Omental fat pad (tissue), 3 donors: ENCODE measurements at regions not wholly inside any gene's neighbourhood (a gene's known extent, or its start where the extent isn't known, plus 50 kb on each side); places are given as distances from the start of the nearest gene placed in this dataset.

Experiments used
- ATAC-seq: fragments of 150-250 bp; one replicate; pipeline ENCODE4 v1.9.1; 2016; ENCODE audit warnings: mild to moderate bottlenecking, moderate library complexity; ENCODE audit not compliant: low FRiP score
- DNase-seq: peaks from one replicate; pipeline ENCODE4 v3.0.0-alpha.2; 2019; ENCODE audit warnings: low spot score
- TF ChIP-seq, protein P1 (sequence below), 3 donors: fragments of 450-650 bp; IDR thresholded peaks; one replicate each; pipeline ENCODE4 v1.5.1; 2016 to 2017; ENCODE audit warnings: antibody characterized with exemption in 3 of 3, mild to moderate bottlenecking in 3 of 3, moderate library complexity in 2 of 3

- ATAC-seq (no peak), DNase-seq (no peak)
- TF ChIP-seq, protein P1, sequence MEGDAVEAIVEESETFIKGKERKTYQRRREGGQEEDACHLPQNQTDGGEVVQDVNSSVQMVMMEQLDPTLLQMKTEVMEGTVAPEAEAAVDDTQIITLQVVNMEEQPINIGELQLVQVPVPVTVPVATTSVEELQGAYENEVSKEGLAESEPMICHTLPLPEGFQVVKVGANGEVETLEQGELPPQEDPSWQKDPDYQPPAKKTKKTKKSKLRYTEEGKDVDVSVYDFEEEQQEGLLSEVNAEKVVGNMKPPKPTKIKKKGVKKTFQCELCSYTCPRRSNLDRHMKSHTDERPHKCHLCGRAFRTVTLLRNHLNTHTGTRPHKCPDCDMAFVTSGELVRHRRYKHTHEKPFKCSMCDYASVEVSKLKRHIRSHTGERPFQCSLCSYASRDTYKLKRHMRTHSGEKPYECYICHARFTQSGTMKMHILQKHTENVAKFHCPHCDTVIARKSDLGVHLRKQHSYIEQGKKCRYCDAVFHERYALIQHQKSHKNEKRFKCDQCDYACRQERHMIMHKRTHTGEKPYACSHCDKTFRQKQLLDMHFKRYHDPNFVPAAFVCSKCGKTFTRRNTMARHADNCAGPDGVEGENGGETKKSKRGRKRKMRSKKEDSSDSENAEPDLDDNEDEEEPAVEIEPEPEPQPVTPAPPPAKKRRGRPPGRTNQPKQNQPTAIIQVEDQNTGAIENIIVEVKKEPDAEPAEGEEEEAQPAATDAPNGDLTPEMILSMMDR (IDR thresholded peaks at IDR 0.05), result no peak
Observed at GRCh38 chr9:115597330-115597895, 479.5 kb upstream of the TNC start.

GRCh38 chr9:115598751-115599150, 480.8 kb upstream of the TNC start:
- ATAC-seq (no peak), DNase-seq (no peak)
- TF ChIP-seq, protein P1 (IDR thresholded peaks at IDR 0.05), result no peak

DNA sequence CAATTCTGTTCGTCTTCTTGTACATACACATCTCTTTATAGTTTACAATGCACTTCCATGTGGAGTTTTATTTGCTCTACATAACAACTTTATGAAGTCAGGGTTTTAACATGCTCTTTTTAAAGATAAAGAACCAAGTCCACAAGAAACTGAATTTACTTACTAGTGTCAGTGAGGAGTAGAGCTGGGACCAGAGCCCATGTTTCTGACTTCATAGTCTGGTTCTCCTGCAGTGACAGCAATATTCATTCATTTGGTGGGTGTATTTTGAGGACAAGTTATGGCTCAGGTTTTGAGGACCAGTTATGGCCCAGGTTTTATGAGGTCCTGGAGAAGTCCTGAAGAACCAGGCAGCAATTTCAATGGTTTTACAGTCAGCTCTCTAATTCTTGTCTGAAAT, 481.9 kb upstream of the TNC start:
- ATAC-seq (no peak), DNase-seq (no peak)
- TF ChIP-seq, protein P1 (IDR thresholded peaks at IDR 0.05), result no peak

DNA sequence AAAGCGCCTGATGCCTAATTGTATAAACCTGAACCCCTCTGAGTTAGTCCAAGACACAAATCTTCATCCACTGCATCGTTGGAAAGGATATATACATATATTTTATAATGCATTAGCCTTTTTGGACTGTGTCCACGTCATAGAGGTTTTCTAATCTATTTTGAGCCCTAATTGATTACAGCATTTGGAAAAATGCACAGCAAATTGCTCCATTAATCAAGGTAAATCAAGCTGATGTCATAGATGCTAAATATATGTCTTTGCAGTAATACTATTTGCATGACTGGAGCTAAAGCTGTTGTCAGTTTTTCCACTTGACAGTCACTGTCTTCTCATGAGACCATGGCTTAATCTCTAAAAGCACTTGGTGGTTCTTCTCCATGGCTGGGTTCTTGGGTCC, 483.5 kb upstream of the TNC start:
- DNase-seq, result no peak
- TF ChIP-seq, protein P1 (IDR thresholded peaks at IDR 0.05), result no peak
- ATAC-seq, result no peak

DNA sequence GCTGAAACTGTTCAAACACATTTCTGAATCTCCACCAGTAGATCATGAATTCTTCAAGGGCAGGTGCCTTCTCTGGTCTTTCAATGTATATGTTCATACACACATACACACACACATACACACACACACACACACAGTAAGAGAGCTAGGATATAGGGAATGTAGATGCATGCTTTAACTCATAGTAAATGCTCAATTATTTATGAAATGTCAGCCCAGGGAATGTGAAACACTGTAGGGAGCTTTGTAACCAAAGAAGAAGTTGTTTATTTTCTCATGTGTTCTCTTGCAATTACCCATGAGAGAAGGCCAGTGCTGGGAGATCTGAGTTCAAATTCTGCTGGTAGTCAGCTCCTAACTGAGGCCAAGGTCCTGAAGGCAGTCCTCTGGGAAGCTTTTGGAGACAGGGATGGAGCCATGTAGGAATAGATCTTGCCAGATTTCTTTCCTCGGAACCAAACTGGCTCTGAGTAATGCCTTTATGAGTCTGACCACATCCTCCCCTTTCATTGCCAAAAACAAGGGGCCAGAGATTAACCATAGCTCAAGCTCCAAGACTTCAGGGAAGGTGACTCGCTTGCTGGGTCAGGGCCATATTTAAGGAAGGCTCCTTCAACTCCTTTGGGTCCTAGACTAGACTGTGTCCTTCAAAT, 487.0 kb upstream of the TNC start:
- TF ChIP-seq, protein P1 (IDR thresholded peaks at IDR 0.05), result no peak
- no peak for ATAC-seq
- DNase-seq, result no peak

DNA sequence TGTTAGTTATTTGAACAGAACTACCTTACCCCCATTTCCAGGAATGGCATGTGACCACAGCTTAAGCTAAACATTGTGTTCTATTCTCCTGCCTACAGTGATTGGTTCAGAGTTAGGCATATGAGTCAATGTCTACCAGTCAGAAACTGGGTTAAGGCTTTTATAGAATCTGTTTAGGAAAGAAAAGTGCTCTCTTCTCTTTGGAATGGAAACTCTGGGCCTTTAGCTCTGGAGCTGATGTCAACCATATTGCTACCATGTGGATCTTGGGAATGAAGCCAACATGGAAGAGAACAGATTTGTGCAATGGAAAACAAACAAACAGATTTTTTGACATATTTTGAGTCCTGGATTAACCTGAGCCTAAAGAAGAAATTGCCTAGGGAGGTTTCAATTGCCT, 488.9 kb upstream of the TNC start:
- DNase-seq, result no peak
- ATAC-seq, result no peak
- TF ChIP-seq, protein P1 (IDR thresholded peaks at IDR 0.05), result no peak

- ATAC-seq, result no peak
- TF ChIP-seq, protein P1 (IDR thresholded peaks at IDR 0.05), result no peak
- DNase-seq, result no peak
Observed at GRCh38 chr9:115614326-115614999, 496.5 kb upstream of the TNC start.
